ENCODE measurements at regions not wholly inside any gene's neighbourhood (a gene's known extent, or its start where the extent isn't known, plus 50 kb on each side); places are given as distances from the start of the nearest gene placed in this dataset.

DNA sequence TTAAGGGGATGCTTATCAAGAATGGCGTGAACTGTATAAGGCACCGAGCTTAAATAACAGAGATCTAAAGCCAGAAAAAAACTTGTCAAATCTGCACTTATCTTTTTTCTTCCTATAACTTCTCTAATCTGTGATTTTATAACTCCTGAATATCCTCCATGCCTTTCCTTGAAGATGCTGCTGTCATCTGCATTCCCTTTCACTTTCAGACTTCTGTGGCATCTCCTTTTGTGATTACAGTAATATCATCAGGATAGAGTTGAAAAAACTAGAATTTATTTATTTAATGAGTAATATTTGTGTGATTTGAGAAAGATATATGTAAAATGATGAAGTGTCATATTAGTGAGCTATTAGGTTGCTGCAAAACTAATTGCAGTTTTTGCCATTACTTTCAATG lies 357.8 kb upstream of the PTBP2 start:
- DNase-seq (ENCODE audit: low read depth): peak; percentile 9

DNA sequence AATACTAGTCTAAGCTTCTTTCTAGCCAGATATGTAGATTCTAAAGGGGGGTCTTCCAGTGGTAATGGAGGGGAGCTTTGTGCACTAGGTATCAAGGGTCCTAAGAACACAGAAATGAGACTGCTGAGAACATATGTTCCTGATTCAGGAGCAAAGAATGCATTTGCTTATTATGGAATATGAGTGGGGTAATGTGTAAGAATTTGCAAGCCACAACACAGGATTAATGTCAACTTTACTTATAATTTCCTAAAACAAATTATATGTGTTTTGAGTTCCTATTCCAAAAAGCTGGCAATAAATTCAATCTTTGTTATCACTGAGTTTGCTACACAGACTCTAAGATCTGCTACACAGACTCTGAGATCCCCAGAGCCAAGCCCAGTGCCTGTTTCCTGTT lies 357.0 kb upstream of the PTBP2 start:
- DNase-seq (ENCODE audit: low read depth): peak; percentile 71

DNA sequence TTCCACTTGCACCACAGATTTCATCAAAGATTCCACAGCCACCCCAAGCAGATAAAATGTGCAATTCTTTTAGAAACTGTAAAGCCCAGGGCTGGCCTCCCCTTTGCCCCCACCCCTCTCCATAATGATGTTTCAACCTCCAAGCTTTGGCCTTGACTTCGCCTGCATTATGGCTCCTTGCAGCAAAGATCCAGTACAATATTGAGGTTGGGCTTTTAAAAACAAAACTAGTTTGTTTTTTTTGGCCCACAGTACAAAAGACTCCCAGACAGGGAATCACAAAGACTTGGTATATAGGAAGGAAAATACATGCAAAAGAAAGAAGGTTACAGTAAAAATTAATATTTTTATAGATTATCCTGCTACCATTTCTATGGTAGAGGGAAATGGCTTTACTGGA lies 356.5 kb upstream of the PTBP2 start:
- DNase-seq (ENCODE audit: low read depth): no peak

DNA sequence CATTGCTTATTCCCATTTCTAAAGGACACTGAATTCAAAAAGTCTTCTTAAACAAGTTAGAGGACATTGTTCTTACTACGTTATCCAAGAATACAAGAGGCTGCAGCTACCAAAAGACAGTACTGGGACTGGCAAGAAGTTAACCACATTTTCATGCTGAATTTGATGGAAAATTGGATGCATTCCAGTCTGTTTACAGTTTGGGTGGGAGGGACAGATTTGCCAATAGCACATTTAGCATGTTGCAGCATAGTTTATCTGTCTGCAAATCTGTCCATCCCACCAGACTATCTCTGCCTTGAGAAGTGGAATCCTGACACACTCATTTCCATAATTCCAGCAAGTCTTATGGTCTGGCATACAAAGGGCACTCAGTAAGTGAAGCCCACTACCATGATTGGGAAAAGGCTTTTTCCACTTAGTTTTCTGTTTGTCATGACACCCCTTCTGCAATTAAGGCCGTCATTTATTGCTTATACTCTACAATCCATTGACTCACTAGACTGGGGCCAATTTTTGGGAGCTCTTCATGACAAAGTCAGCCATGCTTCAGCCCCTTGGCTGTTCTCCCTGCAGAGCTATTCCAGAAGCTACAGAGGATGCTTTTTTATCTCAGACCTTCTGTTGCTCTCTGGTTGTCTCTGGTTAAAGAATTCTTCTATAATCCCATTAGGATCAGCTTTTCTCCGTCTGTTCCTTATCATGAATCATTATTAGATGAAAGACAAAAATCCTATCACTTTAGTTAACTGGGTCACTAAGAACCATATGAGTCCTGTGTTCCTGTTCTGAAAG lies 355.8 kb upstream of the PTBP2 start:
- DNase-seq (ENCODE audit: low read depth): peak; percentile 73

DNA sequence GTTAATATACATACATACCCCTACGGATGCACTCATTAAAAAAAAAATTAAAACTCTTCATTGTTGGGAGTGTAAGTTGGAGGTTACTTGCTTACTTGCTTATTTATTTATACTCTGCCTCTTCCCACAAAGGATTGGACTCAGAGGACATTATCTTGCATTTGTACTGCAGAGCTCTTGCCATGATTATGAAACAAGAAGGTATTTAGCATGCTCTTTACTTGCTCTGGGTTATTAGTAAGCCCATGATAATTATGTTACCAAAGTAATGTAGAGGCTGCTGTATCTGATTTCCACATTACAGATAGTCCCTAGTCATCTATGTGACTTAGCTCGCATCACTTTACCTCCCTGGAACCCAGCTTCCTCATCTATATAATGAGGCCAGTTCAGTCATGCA lies 355.1 kb upstream of the PTBP2 start:
- peak; percentile 85 for DNase-seq (ENCODE audit: low read depth)

DNA sequence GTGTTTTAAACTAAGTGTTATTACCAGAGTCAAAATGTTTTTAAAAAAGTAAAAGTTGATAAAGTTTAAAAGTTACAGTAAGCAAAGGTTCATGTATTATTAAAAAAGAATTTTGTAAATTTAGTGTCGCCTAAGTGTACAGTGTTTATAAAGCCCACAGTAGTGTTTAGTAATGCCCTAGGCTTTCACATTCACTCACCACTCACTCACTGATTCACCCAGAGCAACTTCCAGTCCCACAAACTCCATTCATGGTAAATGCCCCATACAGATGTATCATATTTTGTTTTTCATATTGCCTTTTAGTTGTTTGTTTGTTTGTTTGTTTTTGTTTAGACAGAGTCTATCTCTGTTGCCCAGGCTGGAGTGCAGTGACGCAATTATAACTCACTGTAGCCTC lies 353.8 kb upstream of the PTBP2 start:
- no peak for DNase-seq (ENCODE audit: low read depth)

DNA sequence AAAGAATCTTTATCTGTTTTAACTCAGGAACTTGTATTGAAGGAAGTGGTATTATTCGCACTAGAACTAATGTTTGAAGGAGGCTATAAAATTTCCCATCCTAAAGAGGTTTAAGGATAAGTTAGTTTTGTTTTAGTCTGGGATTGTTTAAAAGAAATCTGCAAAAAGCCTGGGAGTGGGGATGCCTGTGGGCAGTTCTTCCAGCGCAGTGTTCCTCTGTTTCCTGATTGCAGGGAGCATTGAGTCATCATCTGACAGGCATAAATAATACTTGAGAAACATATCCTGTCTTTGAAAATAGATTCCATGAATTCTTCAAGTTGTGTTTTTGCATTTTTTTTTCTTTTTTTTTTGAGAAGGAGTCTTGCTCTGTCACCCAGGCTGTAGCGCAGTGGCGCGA lies 350.8 kb upstream of the PTBP2 start:
- peak; percentile 97 for DNase-seq (ENCODE audit: low read depth)

DNA sequence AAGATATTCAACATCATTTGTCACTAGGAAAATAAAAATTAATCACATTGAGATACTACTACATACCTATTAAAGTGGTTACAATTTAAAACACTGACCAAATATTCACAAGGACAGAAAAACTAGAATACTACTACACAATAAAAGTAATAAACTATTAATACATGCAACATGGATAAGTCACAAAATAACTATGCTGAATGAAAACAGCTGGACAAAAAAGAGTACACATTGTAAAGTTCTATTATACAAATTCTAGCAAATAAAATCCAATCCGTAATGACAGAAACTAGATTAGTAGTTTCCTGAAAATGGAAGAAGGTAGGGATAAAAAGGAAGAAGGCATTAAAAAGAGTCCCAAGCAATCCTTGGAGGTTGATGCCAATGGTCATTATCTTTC lies 348.7 kb upstream of the PTBP2 start:
- DNase-seq (ENCODE audit: low read depth): no peak

DNA sequence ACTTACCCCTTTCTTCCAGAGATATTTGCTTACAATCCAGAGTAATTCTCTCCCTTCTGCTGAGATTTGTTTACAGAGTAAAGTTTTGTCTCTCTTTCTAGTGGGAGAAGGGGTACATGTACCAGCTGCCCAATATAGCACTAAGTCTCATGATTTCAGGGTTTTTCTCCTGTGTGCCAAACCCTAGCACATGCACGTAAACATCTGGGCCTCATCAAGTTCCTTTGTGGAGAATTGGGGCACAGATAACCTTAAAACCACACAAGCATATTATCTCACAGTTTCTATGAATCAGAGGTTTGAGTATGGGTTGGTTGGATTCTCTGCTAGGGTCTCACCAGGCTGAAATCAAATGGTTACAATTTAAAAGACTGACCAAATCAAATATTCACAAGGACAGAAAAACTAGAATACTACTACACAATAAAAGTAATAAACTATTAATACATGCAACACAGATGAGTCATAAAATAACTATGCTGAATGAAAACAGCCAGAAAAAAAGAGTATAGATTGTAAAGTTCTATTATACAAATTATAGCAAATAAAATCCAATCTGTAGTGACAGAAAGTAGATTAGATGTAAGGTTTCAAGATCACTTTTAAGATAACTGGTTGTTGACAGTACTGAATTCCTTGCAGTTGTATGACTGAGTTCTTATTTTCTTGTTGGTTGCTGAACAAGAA lies 347.4 kb upstream of the PTBP2 start:
- DNase-seq (ENCODE audit: low read depth): peak; percentile 83

DNA sequence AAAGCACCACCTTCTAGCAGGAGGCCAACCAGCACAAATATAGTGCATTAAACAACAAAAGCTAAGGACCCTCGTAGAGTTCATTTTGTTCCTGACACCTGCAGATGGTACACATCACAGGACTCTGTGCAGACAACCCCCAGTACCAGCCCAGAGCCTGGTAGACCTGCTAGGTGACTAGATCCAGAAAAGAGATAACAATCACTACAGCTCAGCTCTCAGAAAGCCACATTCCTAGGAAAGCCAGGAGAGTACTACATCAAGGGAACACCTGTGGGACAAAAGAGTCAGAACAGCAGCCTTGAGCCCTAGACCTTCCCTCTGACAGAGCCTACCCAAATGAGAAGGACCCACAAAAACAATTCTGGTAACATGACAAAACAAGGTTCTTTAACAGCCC lies 344.7 kb upstream of the PTBP2 start:
- no peak for DNase-seq (ENCODE audit: low read depth)

DNA sequence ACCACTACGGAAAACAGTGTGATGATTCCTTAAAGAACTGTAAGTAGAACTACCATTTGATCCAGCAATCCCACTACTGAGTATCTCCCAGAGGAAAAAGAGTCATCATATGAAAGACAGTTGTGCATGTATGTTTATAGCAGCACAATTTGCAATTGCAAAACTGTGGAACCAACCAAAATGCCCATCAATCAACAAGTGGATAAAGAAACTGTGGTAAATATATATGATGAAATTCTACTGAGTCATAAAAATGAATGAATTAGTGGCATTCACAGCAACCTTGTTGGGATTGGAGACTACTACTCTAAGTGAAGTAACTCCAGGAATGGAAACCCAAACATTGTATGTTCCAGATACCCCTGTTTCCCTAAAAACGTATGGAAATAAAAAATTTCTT lies 337.0 kb upstream of the PTBP2 start:
- DNase-seq (ENCODE audit: low read depth): peak; percentile 78

DNA sequence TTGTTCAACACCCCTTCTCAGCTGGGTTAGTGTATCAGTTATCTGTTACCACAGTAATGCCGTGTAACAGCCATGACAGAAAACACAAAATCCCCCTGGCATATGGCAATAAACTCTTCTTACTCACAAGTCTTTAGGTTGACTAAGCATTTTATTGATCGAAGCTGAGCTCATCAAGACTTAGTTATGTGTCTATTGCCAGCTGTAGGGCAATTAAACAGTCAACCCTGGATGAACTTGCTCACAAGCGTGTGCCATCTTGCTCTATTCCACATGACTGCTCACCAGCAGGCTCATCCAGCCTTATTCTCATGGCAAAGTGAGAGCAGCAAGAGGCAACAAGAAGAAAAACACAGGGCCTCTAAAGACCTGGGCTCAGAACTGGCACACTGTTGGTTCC lies 333.8 kb upstream of the PTBP2 start:
- no peak for DNase-seq (ENCODE audit: low read depth)

DNA sequence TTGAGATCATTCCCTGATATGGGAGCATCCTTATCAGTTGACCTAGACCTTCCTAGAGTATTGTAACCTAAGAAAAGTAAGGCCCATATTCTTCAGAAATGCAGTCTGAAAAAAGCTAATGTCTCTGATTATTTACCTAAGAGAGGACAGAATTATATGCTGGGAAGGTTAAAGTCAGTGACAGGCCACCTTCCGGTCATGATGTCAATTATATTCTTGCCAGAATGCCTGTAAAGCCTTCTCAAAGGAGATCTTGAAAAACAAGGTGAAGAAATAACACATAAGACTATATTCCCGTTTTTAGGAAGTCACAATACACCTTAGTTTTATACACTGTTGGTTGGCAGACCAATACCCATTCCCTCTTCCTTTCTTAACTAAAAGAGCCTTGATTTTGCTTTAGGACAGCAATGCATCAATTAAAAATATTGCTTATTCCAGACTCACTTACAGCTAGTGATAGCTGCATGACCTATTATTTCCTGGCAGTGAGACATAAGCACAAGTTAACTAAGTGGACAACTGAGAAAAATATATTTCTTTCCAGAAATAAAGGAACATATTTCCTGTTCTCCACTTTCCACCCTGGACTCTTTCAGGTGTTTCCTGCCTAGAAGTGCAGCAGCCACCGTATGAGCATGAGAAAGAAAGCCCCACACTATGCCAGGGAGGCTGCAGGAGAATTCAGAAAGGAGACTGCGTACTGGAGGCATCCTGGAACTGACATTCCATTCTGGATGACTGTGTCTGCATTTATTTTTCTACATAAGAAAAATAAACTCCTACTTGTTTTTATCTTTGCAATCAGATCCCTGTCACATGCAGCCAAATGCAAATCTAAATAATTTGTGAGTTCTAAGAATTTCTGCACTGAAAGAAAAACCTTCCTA lies 332.9 kb upstream of the PTBP2 start:
- DNase-seq (ENCODE audit: low read depth): peak; percentile 56

DNA sequence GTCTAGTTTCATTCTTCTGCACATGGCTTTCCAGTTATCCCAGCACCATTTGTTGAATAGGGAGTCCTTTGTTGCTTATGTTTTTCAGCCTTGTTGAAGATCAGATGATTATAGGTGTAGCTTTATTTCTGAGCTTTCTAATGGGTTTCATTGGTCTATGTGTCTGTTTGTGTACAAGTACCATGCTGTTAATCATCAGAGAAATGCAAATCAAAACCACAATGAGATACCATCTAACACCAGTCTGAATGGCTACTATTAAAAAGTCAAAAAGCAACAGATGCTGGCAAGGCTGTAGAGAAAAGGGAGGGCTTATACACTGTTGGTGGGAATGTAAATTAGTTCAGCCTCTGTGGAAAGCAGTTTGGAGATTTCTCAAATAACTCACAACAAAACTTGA lies 321.5 kb upstream of the PTBP2 start:
- no peak for DNase-seq (ENCODE audit: low read depth)

DNA sequence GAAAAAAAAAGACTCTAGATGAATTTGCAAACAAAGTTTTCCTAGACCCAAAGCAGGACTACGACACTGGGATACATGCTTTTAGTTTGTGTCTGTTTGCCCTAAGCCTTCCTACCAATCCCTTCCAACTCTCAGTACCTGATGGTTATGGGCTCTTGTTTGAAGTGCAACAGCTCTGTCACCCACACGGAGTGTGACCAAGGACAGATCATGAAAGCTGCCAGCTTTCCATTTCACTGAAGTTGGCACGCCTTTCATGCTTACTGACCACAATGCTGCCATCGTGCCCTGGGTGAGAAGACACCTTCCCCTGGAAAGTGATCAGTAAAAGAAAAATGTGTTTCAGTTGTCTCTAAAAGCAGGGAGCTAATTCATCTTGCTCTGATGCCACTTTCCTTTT lies 312.5 kb upstream of the PTBP2 start:
- DNase-seq (ENCODE audit: low read depth): no peak

DNA sequence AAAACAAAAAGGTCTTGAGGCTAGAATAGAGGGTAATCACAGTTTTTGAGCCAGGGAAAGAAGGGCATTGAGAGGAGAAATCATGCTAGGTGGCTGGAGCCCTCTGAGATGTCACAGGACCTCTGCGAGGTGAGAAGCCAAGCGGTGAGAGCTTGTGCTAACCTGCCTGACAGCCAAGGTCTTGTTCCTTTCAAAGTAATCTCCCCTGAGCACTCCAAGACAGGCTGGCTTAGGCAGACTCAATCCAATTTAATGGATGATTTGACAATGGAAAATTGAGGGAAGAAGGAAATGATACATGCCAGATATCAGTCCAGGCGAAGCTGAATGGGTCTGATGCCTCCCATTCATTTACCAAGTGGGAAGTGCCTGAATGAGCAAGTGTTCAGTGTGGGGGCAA lies 311.9 kb upstream of the PTBP2 start:
- no peak for DNase-seq (ENCODE audit: low read depth)

DNA sequence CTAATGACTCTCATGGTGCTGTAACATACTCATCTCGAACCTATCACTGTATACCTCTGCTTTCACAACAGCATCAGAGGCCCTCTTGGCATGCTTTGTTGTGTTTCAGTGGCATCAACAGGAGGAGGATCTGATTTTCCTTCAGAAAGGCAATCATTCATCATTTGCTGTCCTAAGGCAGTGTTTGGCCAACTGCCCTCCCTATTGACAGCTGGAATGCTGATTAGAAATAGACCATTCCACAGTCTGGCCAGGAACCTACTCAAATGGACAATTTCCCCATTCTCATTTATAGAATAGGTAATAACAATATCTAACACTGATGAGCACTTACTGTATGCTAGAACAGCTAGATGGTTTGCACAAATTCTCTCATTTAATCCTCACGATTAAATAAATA lies 310.6 kb upstream of the PTBP2 start:
- DNase-seq (ENCODE audit: low read depth): no peak

DNA sequence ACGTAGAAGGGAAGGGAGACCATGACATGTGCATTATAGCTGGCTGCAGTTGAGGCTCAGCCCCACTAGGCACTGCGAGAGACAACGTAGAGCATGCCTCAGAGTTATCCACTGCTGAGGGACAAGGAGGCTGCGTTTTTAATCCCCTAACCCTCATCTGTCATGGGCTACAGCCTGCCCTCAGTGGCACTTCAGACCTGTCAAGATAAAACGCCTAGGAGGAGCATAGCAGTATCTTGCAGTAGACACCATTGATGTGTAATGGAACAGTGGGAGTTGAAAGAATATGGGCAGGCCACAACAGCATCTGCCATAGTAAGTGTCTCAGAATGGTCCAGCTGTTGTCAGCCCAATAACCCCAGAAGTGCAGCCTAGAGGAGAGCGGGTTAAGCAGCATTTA lies 307.0 kb upstream of the PTBP2 start:
- no peak for DNase-seq (ENCODE audit: low read depth)

DNA sequence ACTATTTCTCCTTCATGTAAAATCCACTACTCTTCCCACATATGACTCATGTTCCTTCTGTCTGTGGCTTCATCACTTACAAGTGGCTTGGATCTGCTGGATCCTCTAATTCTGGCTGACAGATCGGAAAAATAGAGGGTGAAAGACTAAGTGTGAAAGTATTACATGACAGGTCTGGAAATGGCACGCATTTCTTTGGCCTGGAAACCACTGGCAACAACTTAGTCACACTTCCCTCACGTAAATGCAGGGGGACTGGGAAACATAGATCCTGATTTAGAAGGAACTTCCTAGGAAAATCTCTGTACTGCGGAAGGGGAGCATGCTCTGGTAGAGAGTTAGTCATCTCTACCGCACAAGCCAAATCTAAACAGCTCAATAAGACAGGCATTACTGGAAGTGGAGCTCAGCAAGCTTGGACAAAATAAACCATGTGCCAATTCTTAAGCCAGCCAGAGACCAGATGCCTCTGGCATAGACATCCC lies 305.4 kb upstream of the PTBP2 start:
- peak; percentile 95 for DNase-seq (ENCODE audit: low read depth)

DNA sequence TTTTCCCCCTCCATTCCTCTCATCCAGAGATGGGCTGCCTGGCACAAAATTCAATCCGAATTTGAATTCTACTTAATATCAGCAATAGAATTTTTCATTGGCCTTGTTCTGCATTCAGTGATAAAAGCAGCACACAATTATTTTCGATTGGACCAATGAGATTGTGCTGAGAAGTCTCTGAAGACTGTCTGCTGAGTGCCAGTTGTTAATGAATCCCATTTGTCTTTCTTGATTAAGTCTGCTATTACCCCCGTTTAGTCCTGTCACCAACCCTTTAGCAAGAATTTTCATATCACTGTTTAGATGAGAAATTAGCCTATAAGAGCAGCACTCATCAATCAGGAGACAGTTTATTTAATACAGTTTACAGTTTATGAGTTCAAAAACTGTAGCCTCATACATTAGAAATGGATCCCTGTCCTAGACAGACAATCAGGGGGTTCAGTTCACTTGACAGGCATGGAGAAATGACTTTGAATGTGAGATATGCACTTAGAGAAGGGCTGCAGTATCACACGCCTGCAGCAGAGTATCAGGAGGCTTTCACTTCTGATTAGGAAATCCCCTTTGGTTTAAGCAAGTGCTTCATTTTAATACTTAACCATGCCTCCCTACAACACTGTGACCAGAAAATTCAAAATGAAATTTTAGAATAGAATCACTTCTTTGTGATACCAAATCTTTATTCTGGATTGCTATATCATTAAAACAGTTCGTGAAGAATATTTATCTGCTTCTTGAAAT lies 304.7 kb upstream of the PTBP2 start:
- peak; percentile 15 for DNase-seq (ENCODE audit: low read depth)

DNA sequence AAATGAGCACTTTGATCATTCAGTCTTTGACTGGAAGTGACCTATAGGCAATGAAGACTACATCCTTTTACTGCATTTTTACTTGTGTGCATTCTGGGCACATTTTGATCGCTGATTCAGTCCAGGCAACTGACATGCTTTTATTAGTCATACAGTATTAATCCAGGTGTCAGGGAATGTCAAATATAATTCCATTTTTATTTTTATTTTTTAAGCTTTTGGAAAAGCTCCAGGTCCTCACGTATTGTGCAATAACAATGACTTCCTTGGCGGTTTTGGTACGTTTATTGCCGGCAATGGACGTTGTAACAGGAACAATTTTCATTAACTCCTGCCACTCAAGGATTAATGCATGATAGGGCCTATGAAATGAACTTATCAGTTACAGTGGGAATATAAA lies 302.6 kb upstream of the PTBP2 start:
- no peak for DNase-seq (ENCODE audit: low read depth)

DNA sequence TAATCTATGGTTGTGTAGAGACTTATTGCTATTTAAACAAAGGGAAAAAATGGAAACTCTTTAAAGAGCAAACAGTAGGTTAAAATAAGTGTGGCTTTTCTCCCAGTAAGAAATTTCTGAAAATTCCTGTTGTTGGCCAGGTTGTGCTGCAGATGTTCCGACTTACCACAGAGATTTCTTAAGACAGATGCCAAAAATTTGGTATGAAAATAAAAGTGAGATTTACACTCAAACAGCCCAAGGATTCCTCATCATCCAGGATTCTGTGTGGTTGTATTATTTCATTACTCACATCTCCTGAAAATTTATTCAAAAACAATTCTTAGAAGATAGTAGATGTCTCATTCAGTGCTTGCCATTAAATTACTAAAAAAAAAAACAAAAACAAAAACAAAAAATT lies 296.7 kb upstream of the PTBP2 start:
- DNase-seq (ENCODE audit: low read depth): peak; percentile 35

Data from amniotic epithelial cell (primary cell).